ENCODE measurements at regions not wholly inside any gene's neighbourhood (a gene's known extent, or its start where the extent isn't known, plus 50 kb on each side); places are given as distances from the start of the nearest gene placed in this dataset.
"Not testable (repeated sequence)": the region's sequence is repeated elsewhere in the genome, so short reads cannot be mapped to it uniquely, and the experiment has no call there.

GRCh38 chr3:72627271-72627670, 221.0 kb downstream of the SHQ1 start:
- no peak for DNase-seq

DNA sequence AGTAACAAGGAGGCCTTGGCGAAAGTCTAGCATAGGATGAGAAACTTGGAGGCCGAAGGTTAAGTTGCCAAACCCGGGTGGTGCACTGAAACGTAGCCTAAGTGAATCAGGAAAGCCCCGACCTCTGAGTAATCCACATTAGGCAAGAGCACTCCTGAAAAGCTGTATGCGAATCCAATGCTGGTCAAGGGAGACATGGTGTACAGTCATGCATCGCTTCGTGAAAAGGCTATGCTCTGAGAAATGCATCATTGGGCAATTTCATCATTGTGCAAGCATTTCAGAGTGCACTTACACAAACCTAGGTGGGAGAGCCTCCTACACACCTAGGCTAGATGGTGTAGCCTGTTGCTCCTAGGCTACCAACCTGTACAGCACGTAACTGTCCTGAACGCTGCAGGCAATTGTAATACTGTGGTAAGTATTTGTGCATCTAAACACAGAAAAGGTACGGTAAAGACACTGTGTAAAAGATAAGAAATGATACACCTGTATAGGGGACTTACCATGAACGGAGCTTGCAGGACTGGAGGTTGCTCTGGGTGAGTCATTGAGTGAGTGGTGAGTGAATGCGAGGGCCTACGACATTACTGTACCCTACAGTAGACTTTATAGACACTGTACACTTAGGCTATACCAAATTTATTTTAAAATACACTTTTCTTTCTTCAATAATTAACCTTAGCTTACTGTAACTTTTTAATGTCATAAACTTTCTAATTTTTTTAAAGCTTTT, 222.5 kb downstream of the SHQ1 start:
- no peak for DNase-seq

- DNase-seq, result no peak
Measured at GRCh38 chr3:72624656-72625055, 223.6 kb downstream of the SHQ1 start.

DNA sequence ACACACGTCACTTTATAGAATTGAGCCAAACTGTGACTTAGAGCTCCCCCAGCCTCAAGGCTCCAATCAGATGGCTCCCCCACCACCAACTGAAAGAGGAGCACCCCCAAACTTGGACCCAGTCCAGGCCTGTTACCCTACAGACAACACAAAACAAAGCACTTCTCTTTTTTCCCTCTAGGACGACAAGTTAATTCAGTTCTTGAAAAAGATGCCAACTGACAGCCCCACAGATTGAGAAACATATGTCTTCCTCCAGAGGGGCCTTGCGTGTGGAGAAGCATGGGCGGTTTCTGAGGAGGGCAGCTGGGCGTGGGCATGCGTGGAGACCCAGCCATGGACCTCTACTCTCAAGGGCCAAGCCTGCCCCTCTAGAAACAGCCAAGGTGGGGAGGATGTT, 229.5 kb downstream of the SHQ1 start:
- DNase-seq, result no peak

- no peak for DNase-seq
Measured at GRCh38 chr3:72617424-72618024, 230.7 kb downstream of the SHQ1 start.

GRCh38 chr3:72615776-72616175, 232.5 kb downstream of the SHQ1 start:
- DNase-seq, result no peak

DNA sequence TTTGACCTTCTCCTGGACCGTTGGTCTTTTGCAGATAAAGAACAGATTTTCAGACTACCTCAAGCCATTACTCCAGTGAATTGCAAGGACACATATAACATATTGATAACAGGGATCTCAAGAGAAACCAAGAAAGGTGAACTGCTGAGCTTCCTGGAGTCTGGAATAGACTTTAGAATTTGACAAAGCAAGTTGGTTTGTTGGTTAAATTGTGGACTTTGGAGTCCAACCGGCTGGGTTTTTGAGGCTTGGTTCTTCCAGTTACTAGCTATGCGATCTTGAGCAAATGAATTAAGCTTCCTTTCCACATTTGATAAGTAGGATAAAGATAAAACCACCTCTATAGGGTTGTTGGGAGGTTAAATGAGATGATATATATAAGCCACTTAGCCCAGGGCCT, 233.1 kb downstream of the SHQ1 start:
- DNase-seq, result no peak

- no peak for DNase-seq
Measured at GRCh38 chr3:72614394-72615074, 233.7 kb downstream of the SHQ1 start.

DNA sequence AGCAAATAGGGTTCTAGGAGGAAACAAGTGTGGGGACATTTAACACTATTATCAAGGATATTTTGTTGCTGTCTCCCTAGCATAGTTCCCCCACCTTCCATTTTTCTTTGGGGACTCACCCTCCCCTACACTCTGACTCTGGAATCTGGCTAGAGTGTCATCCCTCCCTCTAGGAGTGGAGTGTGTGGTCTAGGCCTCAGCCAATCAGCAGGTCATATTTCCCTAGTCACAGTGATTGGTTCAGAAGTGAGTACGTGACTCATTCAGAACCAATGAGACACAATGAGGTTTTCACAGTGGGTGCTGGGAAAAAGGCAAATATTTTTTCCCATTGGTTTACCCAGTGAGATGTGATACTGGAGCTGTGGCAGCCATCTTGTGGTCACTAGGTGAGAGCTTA, 234.4 kb downstream of the SHQ1 start:
- DNase-seq, result no peak

- not testable (repeated sequence) for DNase-seq
Measured at GRCh38 chr3:72609114-72609513, 239.1 kb downstream of the SHQ1 start.

GRCh38 chr3:72606005-72606800, 242.0 kb downstream of the SHQ1 start:
- DNase-seq, result peak; percentile 8

DNA sequence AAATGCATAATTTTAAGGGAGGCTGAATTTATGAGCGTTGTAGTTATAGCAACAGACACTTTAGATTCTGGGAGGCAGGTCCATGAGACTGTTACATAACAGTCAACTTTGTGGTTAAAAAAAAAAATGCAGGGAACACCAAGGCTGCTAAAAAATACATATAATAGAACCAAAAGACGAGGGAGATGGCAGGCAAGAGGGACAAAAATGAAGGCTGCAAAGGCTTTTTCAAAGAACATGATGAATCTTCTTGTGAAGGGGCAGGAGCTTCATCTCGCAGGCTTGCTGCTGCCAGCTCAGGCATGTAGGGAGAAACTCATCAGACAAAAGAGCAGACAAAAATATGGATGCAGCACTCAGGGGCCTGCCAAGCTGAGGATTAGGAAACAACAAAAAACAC, 243.9 kb downstream of the SHQ1 start:
- DNase-seq, result no peak

DNA sequence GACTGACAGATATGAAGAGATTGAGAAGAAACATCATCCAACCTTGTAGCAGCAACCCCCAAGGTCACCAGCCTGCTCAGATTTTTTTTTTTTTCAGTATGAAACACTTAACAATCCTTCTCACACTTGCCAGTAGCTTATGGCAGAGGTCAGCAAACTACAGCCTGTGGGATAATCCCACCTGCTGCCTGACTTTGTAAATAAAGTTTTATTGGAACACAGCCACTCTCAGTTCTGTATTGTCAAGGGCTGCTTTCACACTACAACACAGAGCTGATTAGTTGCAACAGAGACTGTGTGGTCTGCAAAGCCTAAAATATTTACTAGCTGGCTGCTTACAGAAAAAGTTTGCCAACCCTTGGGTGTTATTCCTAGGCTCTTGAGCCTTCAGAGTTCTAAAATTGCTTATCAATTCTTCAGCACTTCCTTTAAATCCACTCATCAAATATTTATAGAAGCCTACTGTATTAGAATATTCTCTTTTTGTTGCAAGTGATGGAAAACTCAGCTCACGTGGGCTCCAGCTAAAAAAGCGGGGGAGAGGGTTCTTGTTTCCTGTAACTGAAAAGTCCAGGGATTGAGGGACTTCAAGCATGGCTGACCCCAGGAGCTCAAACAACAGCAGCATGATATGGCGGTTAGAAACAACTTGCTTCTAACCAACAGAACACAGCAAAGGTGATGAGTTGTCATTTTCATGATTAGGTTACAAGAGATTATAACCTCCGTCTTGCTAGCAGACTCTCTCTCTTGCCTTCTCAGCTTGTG, 246.1 kb downstream of the SHQ1 start:
- no peak for DNase-seq

DNA sequence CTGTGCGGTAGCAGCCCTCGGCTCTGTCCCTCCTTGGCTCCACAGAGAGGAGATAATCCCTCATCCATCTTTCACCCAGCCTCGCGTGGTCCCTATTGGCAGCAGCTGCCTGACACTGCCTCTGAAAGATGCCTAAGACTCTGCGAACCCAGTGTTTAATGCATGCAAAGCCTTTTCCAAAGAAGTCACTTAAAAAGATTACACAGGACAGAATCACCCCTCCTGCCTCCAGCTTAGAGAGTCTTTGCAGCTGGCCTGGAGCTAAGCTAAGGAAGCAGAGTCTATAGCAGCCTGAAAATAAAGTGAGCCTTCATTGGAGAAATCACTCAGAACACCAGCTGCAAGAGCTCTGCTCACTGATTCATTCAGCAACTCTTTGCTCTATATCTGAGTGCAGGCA, 247.2 kb downstream of the SHQ1 start:
- DNase-seq, result no peak

DNA sequence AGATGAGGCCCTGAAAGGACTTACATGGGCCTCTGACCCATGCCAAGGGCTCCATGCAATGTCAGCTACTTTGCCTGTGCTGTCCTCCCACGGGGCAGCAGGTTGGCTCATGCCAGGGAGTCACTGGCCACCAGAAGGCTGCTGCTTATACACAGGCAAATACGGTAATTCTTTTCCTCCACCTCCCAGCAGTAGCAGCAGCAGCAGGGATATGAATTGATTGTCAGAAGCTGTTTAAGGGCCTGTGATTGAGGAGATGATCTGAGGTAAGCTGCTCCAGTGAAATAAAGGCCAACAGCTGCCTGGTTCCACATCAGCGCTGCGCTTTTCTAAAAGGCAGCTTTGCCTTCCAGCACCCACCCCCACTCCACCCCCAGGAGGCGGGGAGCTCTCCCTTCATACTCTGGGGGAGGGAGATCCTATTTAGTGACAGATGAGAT, 250.5 kb downstream of the SHQ1 start:
- peak; percentile 69 for DNase-seq

- DNase-seq, result no peak
Measured at GRCh38 chr3:72597043-72597442, 251.2 kb downstream of the SHQ1 start.

- no peak for DNase-seq
Measured at GRCh38 chr3:72595927-72596610, 252.2 kb downstream of the SHQ1 start.

- no peak for DNase-seq
Measured at GRCh38 chr3:72595376-72595775, 252.9 kb downstream of the SHQ1 start.

DNA sequence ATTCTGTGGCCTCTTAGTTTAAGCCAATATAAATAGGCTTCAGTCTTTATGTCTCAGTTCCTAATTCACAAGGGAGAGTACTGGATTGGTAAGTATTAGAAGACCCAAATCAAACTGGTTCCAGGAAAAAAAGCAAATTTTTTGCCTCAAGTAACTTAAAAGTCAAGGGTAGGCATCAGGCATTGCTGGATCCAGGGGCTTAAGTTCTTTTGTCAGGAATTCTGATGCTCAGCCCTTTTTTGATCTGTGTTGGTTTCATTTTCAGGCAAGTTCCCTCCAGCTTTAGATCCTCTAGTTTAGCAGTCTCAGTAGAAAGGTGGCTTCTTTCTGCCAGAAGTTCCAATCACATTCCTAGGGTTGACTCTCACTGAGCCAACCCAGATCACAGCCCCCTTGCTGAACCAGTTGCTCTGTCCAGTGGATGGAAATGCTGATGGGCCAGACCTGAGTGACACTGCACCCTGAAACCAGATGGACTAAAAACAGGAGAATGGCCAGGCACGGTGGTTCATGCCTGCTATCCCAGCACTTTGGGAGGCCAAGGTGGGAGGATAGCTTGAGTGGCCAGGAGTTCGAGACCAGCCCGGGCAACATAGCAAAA, 253.5 kb downstream of the SHQ1 start:
- no peak for DNase-seq

DNA sequence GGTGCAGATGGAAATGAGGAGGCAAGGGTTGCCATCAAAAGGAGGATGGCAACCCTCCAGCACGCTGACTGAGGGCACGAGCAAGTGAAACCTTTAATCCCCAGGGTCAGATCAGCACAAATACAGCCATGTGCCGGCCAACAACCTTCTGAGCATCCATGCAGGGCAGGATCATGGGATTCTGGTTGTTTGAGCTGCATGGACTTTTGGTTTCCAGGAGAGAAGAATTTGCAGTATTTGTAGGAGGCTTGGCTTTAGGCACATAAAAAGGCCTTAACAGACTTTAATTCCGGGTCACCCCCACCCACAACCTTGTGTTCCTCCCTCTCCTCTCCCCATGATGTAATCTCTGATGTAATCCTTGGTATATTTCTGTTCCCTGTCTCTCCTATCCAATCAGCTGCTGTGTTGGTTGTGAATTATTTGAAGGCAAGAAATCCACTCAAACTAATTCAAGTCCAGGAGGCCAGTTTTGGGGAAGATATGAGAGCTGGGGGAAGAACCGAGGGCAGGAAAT, 254.3 kb downstream of the SHQ1 start:
- DNase-seq, result no peak

Measured in SHP77 treated with DMSO at 0.1 percent for 48 hours (cell line).